HEK293T (cell line): ENCODE measurements at regions not wholly inside any gene's neighbourhood (a gene's known extent, or its start where the extent isn't known, plus 50 kb on each side); places are given as distances from the start of the nearest gene placed in this dataset.

Source experiments
- ARNT ChIP-seq: fragments of 450-650 bp; IDR thresholded peaks from 2 replicates; pipeline ENCODE4 v1.6.1; 2017; ENCODE audit warnings: mild to moderate bottlenecking
- BHLHE40 ChIP-seq: fragments of 450-650 bp; IDR thresholded peaks from 2 replicates; pipeline ENCODE4 v1.6.1; 2016; ENCODE audit warnings: mild to moderate bottlenecking, moderate library complexity, borderline replicate concordance
- CTBP1 ChIP-seq: fragments of 450-650 bp; IDR thresholded peaks from 2 replicates; pipeline ENCODE4 v1.6.1; 2016; ENCODE audit warnings: borderline replicate concordance
- ELF4 ChIP-seq: fragments of 450-650 bp; IDR thresholded peaks from 2 replicates; pipeline ENCODE4 v1.6.1; 2017; ENCODE audit warnings: antibody characterized with exemption
- FOXA1 ChIP-seq: fragments of 450-650 bp; IDR thresholded peaks from 2 replicates; pipeline ENCODE4 v1.6.1; 2016; ENCODE audit warnings: mild to moderate bottlenecking
- FOXK2 ChIP-seq: fragments of 450-650 bp; IDR thresholded peaks from 2 replicates; pipeline ENCODE4 v1.6.1; 2016; ENCODE audit warnings: mild to moderate bottlenecking
- FOXM1 ChIP-seq: fragments of 450-650 bp; IDR thresholded peaks from 2 replicates; pipeline ENCODE4 v1.6.1; 2017; ENCODE audit warnings: mild to moderate bottlenecking, borderline replicate concordance
- HDGF ChIP-seq: fragments of 450-650 bp; IDR thresholded peaks from 2 replicates; pipeline ENCODE4 v1.6.1; 2017; ENCODE audit warnings: antibody characterized with exemption, borderline replicate concordance
- LEF1 ChIP-seq: fragments of 450-650 bp; IDR thresholded peaks from 2 replicates; pipeline ENCODE4 v1.6.1; 2017; ENCODE audit warnings: mild to moderate bottlenecking, borderline replicate concordance
- NFRKB ChIP-seq: fragments of 450-650 bp; IDR thresholded peaks from 2 replicates; pipeline ENCODE4 v1.6.1; 2016; ENCODE audit warnings: mild to moderate bottlenecking, moderate library complexity
- SP1 ChIP-seq: fragments of 450-650 bp; IDR thresholded peaks from 2 replicates; pipeline ENCODE4 v1.6.1; 2017
- SUZ12 ChIP-seq: fragments of 450-650 bp; IDR thresholded peaks from 2 replicates; pipeline ENCODE4 v1.6.1; 2016; ENCODE audit warnings: mild to moderate bottlenecking
- TARDBP ChIP-seq: fragments of 450-650 bp; IDR thresholded peaks from 2 replicates; pipeline ENCODE4 v1.6.1; 2016

DNA sequence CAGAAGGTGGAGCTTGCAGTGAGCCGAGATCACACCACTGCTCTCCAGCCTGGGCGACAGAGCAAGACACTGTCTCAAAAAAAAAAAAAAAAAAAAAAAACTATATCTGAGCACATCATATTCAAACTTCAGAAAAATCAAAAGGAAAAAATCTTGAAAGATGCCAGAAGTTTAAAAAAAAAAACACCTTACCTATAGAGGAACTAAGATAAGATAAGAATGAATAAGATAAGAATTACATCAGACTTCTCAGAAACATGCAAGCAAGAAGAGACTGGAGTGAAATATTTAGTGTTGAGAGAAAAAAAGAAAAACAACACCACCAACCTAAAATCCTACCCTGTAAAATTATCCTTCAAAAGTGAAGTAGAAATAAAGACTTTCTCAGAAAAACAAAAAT lies 116.8 kb upstream of the ARID1B start:
- TF ChIP-seq NFRKB (no peak), FOXM1 (no peak), SP1 (no peak), FOXA1 (no peak), LEF1 (no peak), FOXK2 (no peak), ELF4 (no peak), TARDBP (no peak), HDGF (no peak), ARNT (no peak), CTBP1 (no peak), BHLHE40 (no peak), SUZ12 (no peak)
